GM18517 (cell line): ENCODE measurements at regions not wholly inside any gene's neighbourhood (a gene's known extent, or its start where the extent isn't known, plus 50 kb on each side); places are given as distances from the start of the nearest gene placed in this dataset.

ENCODE experiments used
- ATAC-seq: cut with Tn5 transposase; IDR thresholded peaks from one replicate; pipeline ENCODE4 v1.9.1; 2021; ENCODE audit warnings: mild to moderate bottlenecking, moderate library complexity; ENCODE audit not compliant: unreplicated experiment

- ATAC-seq: peak; percentile 84
Measured at GRCh38 chr2:149271575-149271974, 58.8 kb upstream of the LYPD6 start.

DNA sequence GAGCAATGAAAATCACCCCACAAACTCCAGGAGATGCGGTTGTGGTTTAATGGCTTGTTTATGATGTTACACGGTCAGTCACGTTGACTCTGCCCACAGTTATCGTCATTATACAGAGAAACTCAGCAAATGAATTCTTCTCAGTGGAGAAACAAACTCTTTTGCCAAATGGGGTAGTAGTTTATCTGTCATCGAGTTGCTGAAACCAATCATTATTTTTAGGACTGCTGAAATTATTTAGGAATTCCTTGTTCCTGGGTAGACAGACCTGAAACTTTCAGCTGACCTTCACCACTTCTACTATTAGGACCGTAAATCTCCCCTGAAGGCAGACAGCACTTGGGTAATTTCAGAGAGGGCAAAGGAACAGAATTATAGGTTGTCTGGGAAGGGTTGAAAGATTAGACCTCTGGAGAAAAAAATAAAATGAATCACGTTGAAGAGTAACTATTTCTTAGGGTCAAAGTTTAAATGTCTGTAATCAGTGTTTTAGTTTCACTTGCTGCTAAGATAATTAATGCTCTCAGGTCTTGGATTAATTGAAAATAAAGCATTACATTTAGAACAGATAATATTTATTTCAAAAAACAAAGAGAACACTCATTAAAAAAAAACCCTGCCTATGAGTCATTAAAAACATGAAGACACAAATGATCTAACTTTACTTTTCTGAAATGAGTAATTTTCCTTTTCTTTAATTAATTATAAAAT, 52.1 kb upstream of the LYPD6 start:
- ATAC-seq: no peak

- no peak for ATAC-seq
Measured at GRCh38 chr2:149278872-149279264, 51.5 kb upstream of the LYPD6 start.
